ENCODE measurements at regions not wholly inside any gene's neighbourhood (a gene's known extent, or its start where the extent isn't known, plus 50 kb on each side); places are given as distances from the start of the nearest gene placed in this dataset.
"Not testable (repeated sequence)": the region's sequence is repeated elsewhere in the genome, so short reads cannot be mapped to it uniquely, and the experiment has no call there.

- no peak for TF ChIP-seq CTCF (IDR thresholded peaks at IDR 0.05; ENCODE audit: borderline replicate concordance, insufficient read depth, low read depth, low read length)
- H3K4me3 ChIP-seq (ENCODE audit: low read depth, low read length), result no peak overlapping the region
Observed at GRCh38 chr3:87494264-87494663, 217.9 kb upstream of the POU1F1 start.

GRCh38 chr3:87491843-87492242, 215.5 kb upstream of the POU1F1 start:
- H3K4me3 ChIP-seq (ENCODE audit: low read depth, low read length), result no peak overlapping the region
- TF ChIP-seq CTCF (IDR thresholded peaks at IDR 0.05; ENCODE audit: borderline replicate concordance, insufficient read depth, low read depth, low read length), result no peak

DNA sequence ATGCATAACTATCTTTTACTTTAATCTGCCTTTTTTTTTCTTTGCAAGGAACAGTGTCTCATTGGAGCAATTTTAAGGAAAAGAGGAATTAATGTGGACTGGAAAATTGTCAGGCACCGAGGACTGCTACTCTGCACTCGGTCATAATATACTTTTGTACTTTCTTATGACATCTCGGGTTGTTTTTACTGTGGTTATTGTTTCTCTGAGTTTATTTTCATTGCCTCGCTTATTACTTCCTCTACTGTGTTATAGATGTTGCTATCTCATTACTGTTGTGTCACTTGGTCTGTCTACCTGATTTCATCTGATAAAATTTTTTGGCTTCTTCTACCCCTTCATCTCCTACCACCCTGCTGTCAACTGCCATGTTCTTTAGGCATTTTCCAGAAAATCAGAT, 213.5 kb upstream of the POU1F1 start:
- no peak overlapping the region for H3K4me3 ChIP-seq (ENCODE audit: low read depth, low read length)
- TF ChIP-seq CTCF (IDR thresholded peaks at IDR 0.05; ENCODE audit: borderline replicate concordance, insufficient read depth, low read depth, low read length), result no peak

- no peak for TF ChIP-seq CTCF (IDR thresholded peaks at IDR 0.05; ENCODE audit: borderline replicate concordance, insufficient read depth, low read depth, low read length)
- no peak overlapping the region for H3K4me3 ChIP-seq (ENCODE audit: low read depth, low read length)
Observed at GRCh38 chr3:87488765-87489164, 212.4 kb upstream of the POU1F1 start.

DNA sequence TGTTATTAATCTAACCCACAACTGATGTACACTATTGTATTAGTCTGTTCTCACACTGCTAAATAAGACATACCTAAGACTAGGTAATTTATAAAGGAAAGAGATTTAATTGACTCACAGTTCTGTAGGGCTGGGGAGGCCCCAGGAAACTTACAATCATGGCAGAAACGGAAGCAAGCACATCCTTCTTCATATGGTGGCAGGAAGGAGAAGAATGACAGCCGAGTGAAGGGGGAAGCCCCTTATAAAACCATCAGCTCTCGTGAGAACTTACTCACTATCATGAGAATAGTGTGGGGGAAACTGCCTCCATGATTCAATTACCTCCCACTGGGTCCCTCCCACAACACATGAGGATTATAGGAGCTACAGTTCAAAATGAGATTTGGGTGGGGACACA, 210.3 kb upstream of the POU1F1 start:
- not testable (repeated sequence) for H3K4me3 ChIP-seq (ENCODE audit: low read depth, low read length)

DNA sequence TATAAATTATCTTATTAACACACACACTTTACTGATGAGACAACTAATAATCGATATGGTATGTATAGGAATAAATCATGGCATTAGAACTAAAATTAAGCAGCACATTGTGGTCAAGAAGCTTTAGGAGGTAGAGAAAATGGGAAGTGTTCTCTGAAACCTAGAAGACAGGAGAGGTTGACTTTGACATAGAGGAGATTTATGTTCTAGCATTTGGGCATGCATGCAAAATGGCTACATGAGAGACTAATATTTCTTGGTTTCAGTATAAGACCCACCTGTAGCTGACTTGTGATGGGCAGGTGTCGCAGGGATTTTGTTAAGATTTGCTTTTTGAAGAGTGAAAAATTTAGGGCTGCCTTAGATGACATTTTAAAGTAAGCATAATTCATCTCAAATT, 209.7 kb upstream of the POU1F1 start:
- no peak overlapping the region for H3K4me3 ChIP-seq (ENCODE audit: low read depth, low read length)
- TF ChIP-seq CTCF (IDR thresholded peaks at IDR 0.05; ENCODE audit: borderline replicate concordance, insufficient read depth, low read depth, low read length), result no peak

GRCh38 chr3:87478716-87479115, 202.3 kb upstream of the POU1F1 start:
- no peak overlapping the region for H3K4me3 ChIP-seq (ENCODE audit: low read depth, low read length)
- no peak for TF ChIP-seq CTCF (IDR thresholded peaks at IDR 0.05; ENCODE audit: borderline replicate concordance, insufficient read depth, low read depth, low read length)

DNA sequence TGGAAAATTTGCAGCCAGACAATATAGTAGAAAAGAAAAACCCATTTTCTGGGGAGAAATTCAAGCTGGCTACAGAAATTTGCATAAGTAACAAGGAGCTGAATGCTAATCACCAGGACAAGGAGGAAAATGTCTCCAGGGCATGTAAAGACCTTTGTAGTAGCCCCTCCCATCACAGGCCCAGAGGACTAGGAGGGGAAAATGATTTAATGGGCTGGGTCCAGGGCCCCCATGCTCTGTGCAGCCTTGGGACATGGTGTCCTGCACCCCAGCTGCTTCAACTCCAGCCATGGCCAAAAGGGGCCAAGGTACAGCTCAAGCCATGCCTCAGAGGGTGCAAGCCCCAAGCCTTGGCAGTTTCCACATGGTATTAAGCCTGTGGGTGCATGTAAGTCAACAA, 197.6 kb upstream of the POU1F1 start:
- no peak for TF ChIP-seq CTCF (IDR thresholded peaks at IDR 0.05; ENCODE audit: borderline replicate concordance, insufficient read depth, low read depth, low read length)
- H3K4me3 ChIP-seq (ENCODE audit: low read depth, low read length), result no peak overlapping the region

All from GM12875 (cell line).